ENCODE measurements at regions not wholly inside any gene's neighbourhood (a gene's known extent, or its start where the extent isn't known, plus 50 kb on each side); places are given as distances from the start of the nearest gene placed in this dataset.

- no peak for TF ChIP-seq JUND (IDR thresholded peaks at IDR 0.05; ENCODE audit: low read depth)
- DNase-seq (ENCODE audit: low read depth in 1 of 2, low spot score in 1 of 2), result peak in 1 of 2 experiments; percentile 10
- in situ Hi-C loops (cut with HindIII; ENCODE audit: low pct_unique_long_range_greater_than_20kb, low sequenced_read_pairs), result no loop called here
Observed at GRCh38 chr18:5600378-5601071, 56.7 kb upstream of the EPB41L3 start.

GRCh38 chr18:5596585-5596984, 52.8 kb upstream of the EPB41L3 start:
- no peak for DNase-seq (ENCODE audit: low read depth in 1 of 2, low spot score in 1 of 2)
- in situ Hi-C loops (cut with HindIII; ENCODE audit: low pct_unique_long_range_greater_than_20kb, low sequenced_read_pairs), result no loop called here
- TF ChIP-seq JUND (IDR thresholded peaks at IDR 0.05; ENCODE audit: low read depth), result no peak

Measured in T47D (cell line).